Breast epithelium (tissue), 3 donors: ENCODE measurements at regions not wholly inside any gene's neighbourhood (a gene's known extent, or its start where the extent isn't known, plus 50 kb on each side); places are given as distances from the start of the nearest gene placed in this dataset.

Experiments used
- CTCF ChIP-seq, 3 donors: fragments of 450-650 bp; IDR thresholded peaks; one replicate each; pipeline ENCODE4 v1.5.1; 2016 to 2017; ENCODE audit warnings: antibody characterized with exemption in 3 of 3, mild to moderate bottlenecking in 3 of 3, moderate library complexity in 3 of 3
- POLR2A ChIP-seq: fragments of 450-650 bp; IDR thresholded peaks from one replicate; pipeline ENCODE4 v1.6.1; 2016; ENCODE audit warnings: antibody characterized with exemption, mild to moderate bottlenecking, moderate library complexity

- TF ChIP-seq POLR2A, result no peak
- TF ChIP-seq CTCF (IDR thresholded peaks at IDR 0.05), result no peak
Observed at GRCh38 chr3:152037297-152037696, 163.9 kb downstream of the SUCNR1 start.
